ENCODE measurements at regions not wholly inside any gene's neighbourhood (a gene's known extent, or its start where the extent isn't known, plus 50 kb on each side); places are given as distances from the start of the nearest gene placed in this dataset.
"Not testable (repeated sequence)": the region's sequence is repeated elsewhere in the genome, so short reads cannot be mapped to it uniquely, and the experiment has no call there.

GRCh38 chr5:97276474-97277120 is 93.5 kb upstream of the RIOK2 start:
- no peak overlapping the region for H3K4me3 ChIP-seq (ENCODE audit: low read depth, low read length)
- no peak for TF ChIP-seq CTCF (IDR thresholded peaks at IDR 0.05; ENCODE audit: control insufficient read depth, extremely low read depth, insufficient read depth)
- DNase-seq (ENCODE audit: low read depth): no peak

- DNase-seq (ENCODE audit: low read depth): no peak
- TF ChIP-seq CTCF (IDR thresholded peaks at IDR 0.05; ENCODE audit: control insufficient read depth, extremely low read depth, insufficient read depth): no peak
- no peak overlapping the region for H3K4me3 ChIP-seq (ENCODE audit: low read depth, low read length)
Observed at GRCh38 chr5:97281257-97281656, 98.2 kb upstream of the RIOK2 start.

GRCh38 chr5:97297063-97297703 is 114.1 kb upstream of the RIOK2 start:
- peak; percentile 31 for DNase-seq (ENCODE audit: low read depth)
- peak; percentile 75 for TF ChIP-seq CTCF (IDR thresholded peaks at IDR 0.05; ENCODE audit: control insufficient read depth, extremely low read depth, insufficient read depth)
- no peak overlapping the region for H3K4me3 ChIP-seq (ENCODE audit: low read depth, low read length)

- H3K4me3 ChIP-seq (ENCODE audit: low read depth, low read length): no peak overlapping the region
- TF ChIP-seq CTCF (IDR thresholded peaks at IDR 0.05; ENCODE audit: control insufficient read depth, extremely low read depth, insufficient read depth): no peak
- DNase-seq (ENCODE audit: low read depth): no peak
Observed at GRCh38 chr5:97297704-97298091, 114.7 kb upstream of the RIOK2 start.

- not testable (repeated sequence) for DNase-seq (ENCODE audit: low read depth); H3K4me3 ChIP-seq (ENCODE audit: low read depth, low read length)
Observed at GRCh38 chr5:97301181-97301580, 118.1 kb upstream of the RIOK2 start.

GRCh38 chr5:97338729-97339128 is 155.7 kb upstream of the RIOK2 start:
- DNase-seq (ENCODE audit: low read depth): no peak
- no peak overlapping the region for H3K4me3 ChIP-seq (ENCODE audit: low read depth, low read length)
- no peak for TF ChIP-seq CTCF (IDR thresholded peaks at IDR 0.05; ENCODE audit: control insufficient read depth, extremely low read depth, insufficient read depth)

- H3K4me3 ChIP-seq (ENCODE audit: low read depth, low read length): no peak overlapping the region
- DNase-seq (ENCODE audit: low read depth): no peak
- no peak for TF ChIP-seq CTCF (IDR thresholded peaks at IDR 0.05; ENCODE audit: control insufficient read depth, extremely low read depth, insufficient read depth)
Observed at GRCh38 chr5:97355775-97356174, 172.7 kb upstream of the RIOK2 start.

All from LNCaP clone FGC (cell line).